ENCODE measurements at regions not wholly inside any gene's neighbourhood (a gene's known extent, or its start where the extent isn't known, plus 50 kb on each side); places are given as distances from the start of the nearest gene placed in this dataset.

DNA sequence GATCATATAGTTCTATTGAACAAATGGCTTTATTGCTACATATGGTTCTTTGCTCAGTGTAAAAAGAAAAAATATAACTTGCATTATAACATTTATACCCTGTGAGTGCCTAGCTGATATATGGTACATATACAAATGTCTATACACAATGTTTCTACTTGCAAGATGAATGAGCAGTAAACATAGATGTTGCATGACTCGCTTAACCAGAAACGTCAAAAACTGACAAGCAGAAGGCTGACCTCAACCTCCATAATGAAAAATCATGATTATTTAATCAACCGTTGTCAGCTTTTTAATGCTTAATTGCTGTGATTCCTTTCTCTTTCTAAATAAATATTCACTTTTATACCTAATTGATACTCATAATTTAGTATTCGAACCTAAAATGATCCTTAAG is 183.3 kb downstream of the PTN start:
- Histone ChIP-seq H3K27me3 (no peaks in the 10 kb centered on the region), H3K9ac (no peak overlapping the region), H3K27ac (no peak overlapping the region), H3K4me1 (no peaks in the 10 kb centered on the region), H3K4me3 (no peak overlapping the region), H3F3A (ENCODE audit: low read depth) (no peaks in the 10 kb centered on the region), H3K79me2 (ENCODE audit: low read depth) (no peaks in the 10 kb centered on the region), H2AFZ (replicated peaks) (no peak overlapping the region), H3K36me3 (no peaks in the 10 kb centered on the region), H4K20me1 (ENCODE audit: low read depth) (no peaks in the 10 kb centered on the region), H3K9me3 (ENCODE audit: low read depth) (no peaks in the 10 kb centered on the region), H3K4me2 (no peak overlapping the region)
- H3K4me1 Mint-ChIP-seq = no peaks in the 10 kb centered on the region
- H3K36me3 Mint-ChIP-seq = no peaks in the 10 kb centered on the region
- no peak overlapping the region for H3K4me3 Mint-ChIP-seq
- no peaks in the 10 kb centered on the region for H3K27me3 Mint-ChIP-seq (ENCODE audit: insufficient read depth, low read depth)
- H3K27ac Mint-ChIP-seq = no peak overlapping the region
- TF ChIP-seq, protein P1, sequence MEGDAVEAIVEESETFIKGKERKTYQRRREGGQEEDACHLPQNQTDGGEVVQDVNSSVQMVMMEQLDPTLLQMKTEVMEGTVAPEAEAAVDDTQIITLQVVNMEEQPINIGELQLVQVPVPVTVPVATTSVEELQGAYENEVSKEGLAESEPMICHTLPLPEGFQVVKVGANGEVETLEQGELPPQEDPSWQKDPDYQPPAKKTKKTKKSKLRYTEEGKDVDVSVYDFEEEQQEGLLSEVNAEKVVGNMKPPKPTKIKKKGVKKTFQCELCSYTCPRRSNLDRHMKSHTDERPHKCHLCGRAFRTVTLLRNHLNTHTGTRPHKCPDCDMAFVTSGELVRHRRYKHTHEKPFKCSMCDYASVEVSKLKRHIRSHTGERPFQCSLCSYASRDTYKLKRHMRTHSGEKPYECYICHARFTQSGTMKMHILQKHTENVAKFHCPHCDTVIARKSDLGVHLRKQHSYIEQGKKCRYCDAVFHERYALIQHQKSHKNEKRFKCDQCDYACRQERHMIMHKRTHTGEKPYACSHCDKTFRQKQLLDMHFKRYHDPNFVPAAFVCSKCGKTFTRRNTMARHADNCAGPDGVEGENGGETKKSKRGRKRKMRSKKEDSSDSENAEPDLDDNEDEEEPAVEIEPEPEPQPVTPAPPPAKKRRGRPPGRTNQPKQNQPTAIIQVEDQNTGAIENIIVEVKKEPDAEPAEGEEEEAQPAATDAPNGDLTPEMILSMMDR (IDR thresholded peaks at IDR 0.05) = no peak
- TF ChIP-seq EZH2 (IDR thresholded peaks at IDR 0.05) (no peak), EZH2phosphoT487 (IDR thresholded peaks at IDR 0.05) (no peak)
- no peak for DNase-seq (ENCODE audit: low spot score)
- H3K9me3 Mint-ChIP-seq = peaks cover 3% of the 10 kb centered on the region

DNA sequence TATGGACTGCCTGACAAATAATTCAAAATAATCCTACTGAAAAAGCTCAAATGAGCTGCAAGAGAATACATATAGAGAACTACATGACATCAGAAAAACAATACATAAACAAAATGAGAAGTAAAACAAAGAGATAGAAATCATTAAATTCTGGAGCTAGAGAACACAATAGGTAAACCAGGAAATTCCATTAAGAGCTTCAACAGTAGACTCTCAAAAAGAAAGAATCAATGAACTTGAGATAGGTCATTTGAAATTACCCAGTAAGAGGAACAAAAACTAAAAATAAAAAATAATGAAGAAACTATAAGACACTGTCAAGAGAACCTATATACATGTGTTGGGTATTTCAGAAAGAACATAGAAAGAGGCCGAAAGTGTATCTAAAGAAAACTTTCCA is 186.3 kb downstream of the PTN start:
- TF ChIP-seq EZH2phosphoT487 (IDR thresholded peaks at IDR 0.05) (no peak), EZH2 (IDR thresholded peaks at IDR 0.05) (no peak)
- TF ChIP-seq, protein P1 (IDR thresholded peaks at IDR 0.05) = no peak
- no peak for DNase-seq (ENCODE audit: low spot score)
- Histone ChIP-seq H3K4me1 (no peaks in the 10 kb centered on the region), H3K79me2 (ENCODE audit: low read depth) (no peaks in the 10 kb centered on the region), H4K20me1 (ENCODE audit: low read depth) (no peaks in the 10 kb centered on the region), H3K4me3 (no peak overlapping the region), H3K27ac (no peak overlapping the region), H2AFZ (replicated peaks) (no peak overlapping the region), H3K9me3 (ENCODE audit: low read depth) (no peaks in the 10 kb centered on the region), H3K27me3 (no peaks in the 10 kb centered on the region), H3K4me2 (no peak overlapping the region), H3F3A (ENCODE audit: low read depth) (no peaks in the 10 kb centered on the region), H3K9ac (no peak overlapping the region), H3K36me3 (no peaks in the 10 kb centered on the region)
- peaks cover 3% of the 10 kb centered on the region for H3K9me3 Mint-ChIP-seq
- H3K4me3 Mint-ChIP-seq = no peak overlapping the region
- no peaks in the 10 kb centered on the region for H3K27me3 Mint-ChIP-seq (ENCODE audit: insufficient read depth, low read depth)
- no peaks in the 10 kb centered on the region for H3K36me3 Mint-ChIP-seq
- H3K27ac Mint-ChIP-seq = no peak overlapping the region
- H3K4me1 Mint-ChIP-seq = no peaks in the 10 kb centered on the region

- Histone ChIP-seq H3K9ac (no peak overlapping the region), H2AFZ (replicated peaks) (no peak overlapping the region), H3K27ac (no peak overlapping the region), H4K20me1 (ENCODE audit: low read depth) (no peaks in the 10 kb centered on the region), H3K27me3 (no peaks in the 10 kb centered on the region), H3F3A (ENCODE audit: low read depth) (no peaks in the 10 kb centered on the region), H3K79me2 (ENCODE audit: low read depth) (no peaks in the 10 kb centered on the region), H3K4me2 (no peak overlapping the region), H3K9me3 (ENCODE audit: low read depth) (no peaks in the 10 kb centered on the region), H3K4me3 (no peak overlapping the region), H3K4me1 (no peaks in the 10 kb centered on the region), H3K36me3 (no peaks in the 10 kb centered on the region)
- Mint-ChIP-seq H3K4me3 (no peak overlapping the region), H3K9me3 (no peaks in the 10 kb centered on the region), H3K27ac (no peak overlapping the region), H3K36me3 (no peaks in the 10 kb centered on the region), H3K27me3 (ENCODE audit: insufficient read depth, low read depth) (no peaks in the 10 kb centered on the region), H3K4me1 (no peaks in the 10 kb centered on the region)
- TF ChIP-seq, protein P1 (IDR thresholded peaks at IDR 0.05) = no peak
- TF ChIP-seq EZH2phosphoT487 (IDR thresholded peaks at IDR 0.05) (no peak), EZH2 (IDR thresholded peaks at IDR 0.05) (no peak)
- DNase-seq (ENCODE audit: low spot score) = no peak
Observed at GRCh38 chr7:137151690-137152052, 191.9 kb downstream of the PTN start.
